K562 (cell line): ENCODE measurements at regions not wholly inside any gene's neighbourhood (a gene's known extent, or its start where the extent isn't known, plus 50 kb on each side); places are given as distances from the start of the nearest gene placed in this dataset.

Experiments
- ATAC-seq: fragments of 200-7000 bp; cut with Tn5 transposase; 3 replicates; pipeline ENCODE4 v1.9.1; 2020; ENCODE audit warnings: moderate library complexity
- BruUV-seq: library from RNA; stranded (reverse); fragments of 400-500 nt; replicated peaks from 2 replicates; lab custom pipeline; 2021; lab: Mats Ljungman, UMichigan
- CTCF ChIA-PET: fragments of 300-600 bp; formaldehyde crosslinking; extraction: SDS; loops from one replicate; lab custom pipeline; 2021; ENCODE audit warnings: low intra/inter-chr PET ratio; lab: Yijun Ruan, JAX
- POLR2A ChIA-PET: fragments of 300-600, 350-650 bp; sonication (Branson Sonifier 250); formaldehyde crosslinking; extraction: SDS; loops from one replicate; lab custom pipeline; 2021; ENCODE audit warnings: antibody characterized with exemption, inconsistent platforms; lab: Yijun Ruan, JAX
- DNase-seq, 4 experiments: peaks; one replicate each; pipeline versions ENCODE4 v3.0.0 to v3.0.0-alpha.2; 2011 to 2018; ENCODE audit warnings: low spot score in 3 of 4, mixed read lengths in 3 of 4; ENCODE audit errors: extremely low read depth in 1 of 4
- FAIRE-seq: peaks from 2 replicates; lab custom pipeline; 2011; peaks lifted over from hg19 to GRCh38; lab: Jason Lieb, UNC
- H2AFZ ChIP-seq: 2 replicates; pipeline ENCODE4 v1.6.0; 2011; ENCODE audit warnings: low read depth, low read length, control low read depth, inconsistent platforms
- H3K27ac ChIP-seq: fragments of 200-600 bp; 3 replicates; pipeline ENCODE4 v1.8.0; 2011; ENCODE audit warnings: low read depth, mild to moderate bottlenecking, control low read depth, inconsistent platforms, low read length, moderate library complexity, mixed read lengths; ENCODE audit errors: extremely low read depth
- H3K27me3 ChIP-seq, 2 experiments: fragments of 300-600 bp in 1 of 2; 2 replicates in 1 of 2; 3 replicates in 1 of 2; pipeline versions ENCODE4 v1.6.0 to v1.8.0; 2011; ENCODE audit warnings: inconsistent platforms in 2 of 2, low read length in 2 of 2, mild to moderate bottlenecking in 1 of 2, mixed read lengths in 1 of 2, moderate library complexity in 1 of 2; ENCODE audit not compliant: control insufficient read depth in 2 of 2, insufficient read depth in 2 of 2
- H3K36me3 ChIP-seq: fragments of 300-600 bp; 3 replicates; pipeline ENCODE4 v1.8.0; 2011; ENCODE audit warnings: mild to moderate bottlenecking, low read length, inconsistent platforms; ENCODE audit not compliant: control insufficient read depth, insufficient read depth
- H3K4me1 ChIP-seq, 2 experiments: fragments of 200-600 bp in 1 of 2; replicated peaks in 1 of 2; 2 replicates in 1 of 2; 3 replicates in 1 of 2; pipeline versions ENCODE4 v1.5.1 to v1.8.0; 2011; ENCODE audit warnings: inconsistent platforms in 2 of 2, low read length in 2 of 2, mild to moderate bottlenecking in 1 of 2, mixed read lengths in 1 of 2, moderate library complexity in 1 of 2; ENCODE audit not compliant: control insufficient read depth in 2 of 2, insufficient read depth in 2 of 2
- H3K4me2 ChIP-seq: 2 replicates; pipeline ENCODE4 v1.6.1; 2011; ENCODE audit warnings: low read length, control low read depth, inconsistent platforms, mixed read lengths; ENCODE audit not compliant: insufficient read depth
- H3K4me3 ChIP-seq: fragments of 200-600 bp; sonication (generic), shearing (Covaris generic); 2 replicates; pipeline ENCODE4 v1.5.1; 2016; ENCODE audit warnings: control low read depth, inconsistent platforms
- H3K79me2 ChIP-seq: fragments of 200-600 bp; 3 replicates; pipeline ENCODE4 v1.8.0; 2011; ENCODE audit warnings: low read length, inconsistent platforms; ENCODE audit not compliant: control insufficient read depth, insufficient read depth
- H3K9ac ChIP-seq, 2 experiments: 2 replicates each; pipeline versions ENCODE4 v1.6.0 to v1.6.1; 2011; ENCODE audit warnings: low read depth in 2 of 2, low read length in 2 of 2, control low read depth in 1 of 2, inconsistent platforms in 1 of 2, mild to moderate bottlenecking in 1 of 2, mixed read lengths in 1 of 2; ENCODE audit not compliant: insufficient read depth in 1 of 2
- H3K9me1 ChIP-seq: one replicate; pipeline ENCODE4 v1.6.0; 2011; ENCODE audit warnings: inconsistent platforms, mild to moderate bottlenecking, low read length, moderate library complexity; ENCODE audit not compliant: control insufficient read depth, insufficient read depth
- H3K9me3 ChIP-seq: replicated peaks from 2 replicates; pipeline ENCODE4 v1.5.1; 2011; ENCODE audit warnings: low read depth, low read length, inconsistent platforms; ENCODE audit not compliant: control insufficient read depth, insufficient read depth
- H4K20me1 ChIP-seq: replicated peaks from 2 replicates; pipeline ENCODE4 v1.6.1; 2011; ENCODE audit warnings: low read length, inconsistent platforms, mixed read lengths; ENCODE audit not compliant: control insufficient read depth, insufficient read depth
- CREB3L1 ChIP-seq: fragments of 450-650 bp; IDR thresholded peaks from 2 replicates; pipeline ENCODE4 v1.6.1; 2014; ENCODE audit warnings: low read depth, mild to moderate bottlenecking, moderate library complexity, borderline replicate concordance
- HOXB6 ChIP-seq: fragments of 250-450 bp; sonication (Bioruptor Pico); IDR thresholded peaks from 2 replicates; pipeline ENCODE4 v1.5.1; 2022; ENCODE audit warnings: mild to moderate bottlenecking, borderline replicate concordance
- IRF9 ChIP-seq: fragments of 450-650 bp; IDR thresholded peaks from 2 replicates; pipeline ENCODE4 v1.6.1; 2016; ENCODE audit warnings: missing biosample characterization, missing genetic modification characterization
- KAT8 ChIP-seq: fragments of 450-650 bp; IDR thresholded peaks from 2 replicates; pipeline ENCODE4 v1.6.1; 2016; ENCODE audit warnings: low read depth, mild to moderate bottlenecking
- PHTF2 ChIP-seq: fragments of 250-450 bp; sonication (Bioruptor Pico); IDR thresholded peaks from 2 replicates; pipeline ENCODE4 v1.5.0; 2021; ENCODE audit warnings: mild to moderate bottlenecking
- SAP30 ChIP-seq: fragments of 200-600 bp; sonication (generic); IDR thresholded peaks from 2 replicates; pipeline ENCODE4 v1.6.1; 2012; ENCODE audit warnings: borderline replicate concordance, low read depth, mild to moderate bottlenecking, moderate library complexity, low read length, control low read depth, inconsistent platforms; ENCODE audit not compliant: insufficient read depth, poor library complexity, severe bottlenecking
- SRSF1 ChIP-seq: fragments of 200-400 bp; formaldehyde crosslinking; IDR thresholded peaks from 2 replicates; pipeline ENCODE4 v1.6.1; 2017; ENCODE audit warnings: mild to moderate bottlenecking, low read depth, low read length, moderate library complexity
- TCF7 ChIP-seq: sonication (generic); IDR thresholded peaks from 2 replicates; pipeline ENCODE4 v1.6.1; 2016; ENCODE audit warnings: antibody characterized with exemption, borderline replicate concordance
- TEAD4 ChIP-seq, 2 experiments: sonication (generic) in 1 of 2; formaldehyde crosslinking in 1 of 2; IDR thresholded peaks; 2 replicates each; pipeline versions ENCODE4 v1.6.1 to v1.8.0; 2012 to 2022; ENCODE audit warnings: borderline replicate concordance in 1 of 2, inconsistent platforms in 1 of 2, low read length in 1 of 2, mild to moderate bottlenecking in 1 of 2, missing genetic modification reagents in 1 of 2
- USF2 ChIP-seq: sonication (generic); formaldehyde crosslinking; IDR thresholded peaks from 2 replicates; pipeline ENCODE4 v1.5.0; 2020; ENCODE audit warnings: missing genetic modification reagents
- ZNF57 ChIP-seq: fragments of 450-650 bp; formaldehyde crosslinking; IDR thresholded peaks from 2 replicates; pipeline ENCODE4 v1.4.0; 2020; ENCODE audit warnings: mild to moderate bottlenecking, moderate library complexity
- ZNF707 ChIP-seq: fragments of 250-450 bp; sonication (Bioruptor Pico); conservative IDR thresholded peaks from 2 replicates; pipeline ENCODE4 v1.8.0; 2022; ENCODE audit warnings: inconsistent platforms, mild to moderate bottlenecking, moderate library complexity
- WGBS: fragments of 100-300 bp; shearing (Covaris generic); methylation state at CpG from one replicate; pipeline ENCODE4 v1.1.6; 2016; ENCODE audit warnings: low coverage, mixed read lengths; ENCODE audit not compliant: insufficient coverage; ENCODE audit errors: missing lambda C conversion rate; 5-methylcytosine and 5-hydroxymethylcytosine counted together
- in situ Hi-C: fragments of 300-500 bp; cut with MboI; formaldehyde crosslinking; loops from 4 replicates; pipeline ENCODE4 v1.15.0; 2018; ENCODE audit warnings: inconsistent platforms, mixed read lengths
- intact Hi-C: fragments of 100-400 bp; cut with micrococcal nuclease; formaldehyde crosslinking; loops from 2 replicates; pipeline ENCODE4 v1.14.2; 2022
- TF ChIP-seq, protein P1 (sequence below): fragments of 450-650 bp; IDR thresholded peaks from 2 replicates; pipeline ENCODE4 v1.6.1; 2016; ENCODE audit warnings: mild to moderate bottlenecking

DNA sequence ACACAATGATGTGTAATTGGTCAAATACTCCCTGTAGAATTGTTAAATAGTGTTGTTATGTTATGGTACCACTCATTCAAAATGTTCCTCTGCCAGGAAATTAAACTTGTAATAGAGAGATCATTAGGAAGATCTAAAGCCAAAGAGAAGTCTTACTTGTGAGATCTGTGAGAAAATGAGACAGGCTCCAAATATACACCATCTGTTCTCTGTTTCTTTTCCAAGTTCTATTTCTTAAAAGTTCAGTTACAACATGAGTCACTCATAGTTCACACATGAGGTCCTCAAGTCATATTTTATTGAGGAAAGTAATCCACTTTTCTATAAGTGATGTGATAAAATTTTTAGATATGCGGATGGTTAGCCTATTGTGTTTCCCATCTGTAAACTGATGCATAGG is 1038.1 kb upstream of the PRR20A start:
- no peaks in the 10 kb centered on the region for H3K9me3 ChIP-seq
- in situ Hi-C loops = no loop called here

More for the DNA sequence above, 1038.1 kb upstream of the PRR20A start:
- ChIA-PET POLR2A (no interaction called here), CTCF (no interaction called here)
- H3K36me3 ChIP-seq = no peaks in the 10 kb centered on the region
- WGBS = 0% methylated on average over 1 of the region's 1 CpG
- ATAC-seq (no peak), FAIRE-seq (no peak), DNase-seq (no peak)
- no peaks in the 10 kb centered on the region for H3K4me1 ChIP-seq
- H3K27me3 ChIP-seq = no peaks in the 10 kb centered on the region
- no peak overlapping the region for H3K4me3 ChIP-seq
- no peak overlapping the region for H3K9ac ChIP-seq
- no peaks in the 10 kb centered on the region for H3K9me1 ChIP-seq
- H3K27ac ChIP-seq = no peak overlapping the region
- no peak overlapping the region for H2AFZ ChIP-seq
- no peaks in the 10 kb centered on the region for H4K20me1 ChIP-seq
- H3K4me2 ChIP-seq = no peak overlapping the region
- intact Hi-C loops = no loop called here
- no peak for TF ChIP-seq IRF9 (tag)
- TF ChIP-seq SRSF1 = no peak
- no peak for TF ChIP-seq PHTF2
- TF ChIP-seq ZNF707 (CRISPR knock-in tag) = no peak
- no peak for TF ChIP-seq SAP30
- TF ChIP-seq HOXB6 (CRISPR knock-in tag) = no peak
- TF ChIP-seq USF2 (CRISPR knock-in tag) = no peak
- TF ChIP-seq TCF7 = no peak
- TF ChIP-seq CREB3L1 = no peak
- no peak for TF ChIP-seq TEAD4 (IDR thresholded peaks at IDR 0.05; ENCODE audit: low read length)
- TF ChIP-seq TEAD4 (CRISPR knock-in tag; IDR thresholded peaks at IDR 0.05; ENCODE audit: borderline replicate concordance) = no peak
- TF ChIP-seq, protein P1, sequence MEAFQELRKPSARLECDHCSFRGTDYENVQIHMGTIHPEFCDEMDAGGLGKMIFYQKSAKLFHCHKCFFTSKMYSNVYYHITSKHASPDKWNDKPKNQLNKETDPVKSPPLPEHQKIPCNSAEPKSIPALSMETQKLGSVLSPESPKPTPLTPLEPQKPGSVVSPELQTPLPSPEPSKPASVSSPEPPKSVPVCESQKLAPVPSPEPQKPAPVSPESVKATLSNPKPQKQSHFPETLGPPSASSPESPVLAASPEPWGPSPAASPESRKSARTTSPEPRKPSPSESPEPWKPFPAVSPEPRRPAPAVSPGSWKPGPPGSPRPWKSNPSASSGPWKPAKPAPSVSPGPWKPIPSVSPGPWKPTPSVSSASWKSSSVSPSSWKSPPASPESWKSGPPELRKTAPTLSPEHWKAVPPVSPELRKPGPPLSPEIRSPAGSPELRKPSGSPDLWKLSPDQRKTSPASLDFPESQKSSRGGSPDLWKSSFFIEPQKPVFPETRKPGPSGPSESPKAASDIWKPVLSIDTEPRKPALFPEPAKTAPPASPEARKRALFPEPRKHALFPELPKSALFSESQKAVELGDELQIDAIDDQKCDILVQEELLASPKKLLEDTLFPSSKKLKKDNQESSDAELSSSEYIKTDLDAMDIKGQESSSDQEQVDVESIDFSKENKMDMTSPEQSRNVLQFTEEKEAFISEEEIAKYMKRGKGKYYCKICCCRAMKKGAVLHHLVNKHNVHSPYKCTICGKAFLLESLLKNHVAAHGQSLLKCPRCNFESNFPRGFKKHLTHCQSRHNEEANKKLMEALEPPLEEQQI = no peak
- TF ChIP-seq KAT8 = no peak
- TF ChIP-seq ZNF57 (CRISPR knock-in tag) = no peak
- TF ChIP-seq, all 486 proteins: peak for 0
- BruUV-seq = no TSS peak
- no peaks in the 10 kb centered on the region for H3K79me2 ChIP-seq
